ENCODE measurements at regions not wholly inside any gene's neighbourhood (a gene's known extent, or its start where the extent isn't known, plus 50 kb on each side); places are given as distances from the start of the nearest gene placed in this dataset.

- H2AFZ ChIP-seq (ENCODE audit: low read length) = no peak overlapping the region
- H3K4me1 ChIP-seq (ENCODE audit: insufficient read depth, low read length, poor library complexity, severe bottlenecking) = no peaks in the 10 kb centered on the region
- H4K20me1 ChIP-seq (ENCODE audit: insufficient read depth, low read length, poor library complexity, severe bottlenecking) = no peaks in the 10 kb centered on the region
- H3K9me2 ChIP-seq (replicated peaks; ENCODE audit: low read depth, low read length) = no peaks in the 10 kb centered on the region
- no peak overlapping the region for H3K4me3 ChIP-seq (ENCODE audit: low read length, poor library complexity, severe bottlenecking)
- no peaks in the 10 kb centered on the region for H3F3A ChIP-seq (ENCODE audit: low read depth)
- no peak for TF ChIP-seq CTCF (conservative IDR thresholded peaks at IDR 0.05; ENCODE audit: low read length)
- no peaks in the 10 kb centered on the region for H3K36me3 ChIP-seq (ENCODE audit: insufficient read depth, low read length)
- no peak overlapping the region for H3K9ac ChIP-seq (ENCODE audit: low read depth, low read length, poor library complexity, severe bottlenecking)
- H3K9me3 ChIP-seq (ENCODE audit: insufficient read depth, low read depth, low read length) = no peaks in the 10 kb centered on the region
- no peak overlapping the region for H3K4me2 ChIP-seq (ENCODE audit: low read depth, low read length, poor library complexity, severe bottlenecking)
- no peaks in the 10 kb centered on the region for H3K27me3 ChIP-seq (ENCODE audit: insufficient read depth, low read length, poor library complexity, severe bottlenecking)
- H3K79me2 ChIP-seq (ENCODE audit: insufficient read depth, low read length) = no peaks in the 10 kb centered on the region
These were observed 354.6 kb downstream of the RBM26 start for GRCh38 chr13:79051472-79051871.

GRCh38 chr13:79044415-79044814, 361.6 kb downstream of the RBM26 start:
- TF ChIP-seq CTCF (conservative IDR thresholded peaks at IDR 0.05; ENCODE audit: low read length) (no peak), EZH2phosphoT487 (IDR thresholded peaks at IDR 0.05; ENCODE audit: borderline replicate concordance) (no peak)
- H3K4me3 ChIP-seq (ENCODE audit: low read length, poor library complexity, severe bottlenecking) = no peak overlapping the region
- no peak overlapping the region for H3K4me2 ChIP-seq (ENCODE audit: low read depth, low read length, poor library complexity, severe bottlenecking)
- H3K9ac ChIP-seq (ENCODE audit: low read depth, low read length, poor library complexity, severe bottlenecking) = no peak overlapping the region
- H3K36me3 ChIP-seq (ENCODE audit: insufficient read depth, low read length) = no peaks in the 10 kb centered on the region
- H3K9me2 ChIP-seq (replicated peaks; ENCODE audit: low read depth, low read length) = no peaks in the 10 kb centered on the region
- H3K79me2 ChIP-seq (ENCODE audit: insufficient read depth, low read length) = no peaks in the 10 kb centered on the region
- H3K27me3 ChIP-seq (ENCODE audit: insufficient read depth, low read length, poor library complexity, severe bottlenecking) = no peaks in the 10 kb centered on the region
- no peaks in the 10 kb centered on the region for H3K9me3 ChIP-seq (ENCODE audit: insufficient read depth, low read depth, low read length)
- no peaks in the 10 kb centered on the region for H3F3A ChIP-seq (ENCODE audit: low read depth)
- no peaks in the 10 kb centered on the region for H3K4me1 ChIP-seq (ENCODE audit: insufficient read depth, low read length, poor library complexity, severe bottlenecking)
- no peaks in the 10 kb centered on the region for H4K20me1 ChIP-seq (ENCODE audit: insufficient read depth, low read length, poor library complexity, severe bottlenecking)
- H2AFZ ChIP-seq (ENCODE audit: low read length) = no peak overlapping the region

- H3K36me3 ChIP-seq (ENCODE audit: insufficient read depth, low read length) = no peaks in the 10 kb centered on the region
- no peak overlapping the region for H3K4me2 ChIP-seq (ENCODE audit: low read depth, low read length, poor library complexity, severe bottlenecking)
- H3F3A ChIP-seq (ENCODE audit: low read depth) = no peaks in the 10 kb centered on the region
- no peaks in the 10 kb centered on the region for H3K27me3 ChIP-seq (ENCODE audit: insufficient read depth, low read length, poor library complexity, severe bottlenecking)
- TF ChIP-seq CTCF (conservative IDR thresholded peaks at IDR 0.05; ENCODE audit: low read length) = no peak
- no peak for TF ChIP-seq EZH2phosphoT487 (IDR thresholded peaks at IDR 0.05; ENCODE audit: borderline replicate concordance)
- H3K9ac ChIP-seq (ENCODE audit: low read depth, low read length, poor library complexity, severe bottlenecking) = no peak overlapping the region
- H3K9me2 ChIP-seq (replicated peaks; ENCODE audit: low read depth, low read length) = no peaks in the 10 kb centered on the region
- H3K79me2 ChIP-seq (ENCODE audit: insufficient read depth, low read length) = no peaks in the 10 kb centered on the region
- H3K9me3 ChIP-seq (ENCODE audit: insufficient read depth, low read depth, low read length) = no peaks in the 10 kb centered on the region
- no peak overlapping the region for H2AFZ ChIP-seq (ENCODE audit: low read length)
- no peaks in the 10 kb centered on the region for H3K4me1 ChIP-seq (ENCODE audit: insufficient read depth, low read length, poor library complexity, severe bottlenecking)
- H4K20me1 ChIP-seq (ENCODE audit: insufficient read depth, low read length, poor library complexity, severe bottlenecking) = no peaks in the 10 kb centered on the region
- no peak overlapping the region for H3K4me3 ChIP-seq (ENCODE audit: low read length, poor library complexity, severe bottlenecking)
These were observed 362.8 kb downstream of the RBM26 start for GRCh38 chr13:79043208-79043607.
